ENCODE measurements at regions not wholly inside any gene's neighbourhood (a gene's known extent, or its start where the extent isn't known, plus 50 kb on each side); places are given as distances from the start of the nearest gene placed in this dataset.

- no peak overlapping the region for H2AFZ ChIP-seq (ENCODE audit: low read depth)
- no peak overlapping the region for H3K9ac ChIP-seq
- peaks cover 2% of the 10 kb centered on the region for H3K4me1 ChIP-seq (ENCODE audit: low read depth, poor library complexity, severe bottlenecking)
- H3K4me3 ChIP-seq (IDR thresholded peaks at IDR 0.05; ENCODE audit: insufficient read depth, low read depth, low read length), result no peak overlapping the region
- no peak overlapping the region for H3K4me2 ChIP-seq
- H3K27ac ChIP-seq, result no peak overlapping the region
- H3K27me3 ChIP-seq (ENCODE audit: insufficient read depth, low read depth), result peaks cover 31% of the 10 kb centered on the region
- no peaks in the 10 kb centered on the region for H3K36me3 ChIP-seq (ENCODE audit: insufficient read depth)
- H3K79me2 ChIP-seq (ENCODE audit: insufficient read depth, low read depth), result no peaks in the 10 kb centered on the region
- no peak for TF ChIP-seq CTCF (conservative IDR thresholded peaks at IDR 0.05; ENCODE audit: low read depth, low read length)
- H4K20me1 ChIP-seq (ENCODE audit: insufficient read depth), result no peaks in the 10 kb centered on the region
Observed at GRCh38 chr22:46029574-46030200, 52.7 kb upstream of the WNT7B start.

GRCh38 chr22:46030231-46030880 lies 53.4 kb upstream of the WNT7B start:
- Histone ChIP-seq H3K36me3 (ENCODE audit: insufficient read depth) (no peaks in the 10 kb centered on the region), H3K79me2 (ENCODE audit: insufficient read depth, low read depth) (no peaks in the 10 kb centered on the region), H4K20me1 (ENCODE audit: insufficient read depth) (no peaks in the 10 kb centered on the region), H2AFZ (ENCODE audit: low read depth) (no peak overlapping the region), H3K4me2 (no peak overlapping the region), H3K4me3 (IDR thresholded peaks at IDR 0.05; ENCODE audit: insufficient read depth, low read depth, low read length) (no peak overlapping the region), H3K4me1 (ENCODE audit: low read depth, poor library complexity, severe bottlenecking) (peaks cover 8% of the 10 kb centered on the region), H3K27me3 (ENCODE audit: insufficient read depth, low read depth) (peaks cover 30% of the 10 kb centered on the region), H3K9ac (no peak overlapping the region), H3K27ac (no peak overlapping the region)
- TF ChIP-seq CTCF (conservative IDR thresholded peaks at IDR 0.05; ENCODE audit: low read depth, low read length), result no peak

- H3K27me3 ChIP-seq (ENCODE audit: insufficient read depth, low read depth), result peaks cover 23% of the 10 kb centered on the region
- no peaks in the 10 kb centered on the region for H3K36me3 ChIP-seq (ENCODE audit: insufficient read depth)
- H3K4me1 ChIP-seq (ENCODE audit: low read depth, poor library complexity, severe bottlenecking), result peaks cover 9% of the 10 kb centered on the region
- H2AFZ ChIP-seq (ENCODE audit: low read depth), result no peak overlapping the region
- no peak overlapping the region for H3K27ac ChIP-seq
- no peak for TF ChIP-seq CTCF (conservative IDR thresholded peaks at IDR 0.05; ENCODE audit: low read depth, low read length)
- H3K79me2 ChIP-seq (ENCODE audit: insufficient read depth, low read depth), result no peaks in the 10 kb centered on the region
- H3K9ac ChIP-seq, result no peak overlapping the region
- H3K4me2 ChIP-seq, result no peak overlapping the region
- no peak overlapping the region for H3K4me3 ChIP-seq (IDR thresholded peaks at IDR 0.05; ENCODE audit: insufficient read depth, low read depth, low read length)
- no peaks in the 10 kb centered on the region for H4K20me1 ChIP-seq (ENCODE audit: insufficient read depth)
Observed at GRCh38 chr22:46031066-46031465, 54.1 kb upstream of the WNT7B start.

GRCh38 chr22:46031557-46031956 lies 54.6 kb upstream of the WNT7B start:
- no peaks in the 10 kb centered on the region for H3K36me3 ChIP-seq (ENCODE audit: insufficient read depth)
- TF ChIP-seq CTCF (conservative IDR thresholded peaks at IDR 0.05; ENCODE audit: low read depth, low read length), result no peak
- no peak overlapping the region for H3K27ac ChIP-seq
- no peak overlapping the region for H3K4me2 ChIP-seq
- no peaks in the 10 kb centered on the region for H4K20me1 ChIP-seq (ENCODE audit: insufficient read depth)
- H3K79me2 ChIP-seq (ENCODE audit: insufficient read depth, low read depth), result no peaks in the 10 kb centered on the region
- peaks cover 18% of the 10 kb centered on the region for H3K27me3 ChIP-seq (ENCODE audit: insufficient read depth, low read depth)
- H3K4me3 ChIP-seq (IDR thresholded peaks at IDR 0.05; ENCODE audit: insufficient read depth, low read depth, low read length), result no peak overlapping the region
- H2AFZ ChIP-seq (ENCODE audit: low read depth), result no peak overlapping the region
- H3K4me1 ChIP-seq (ENCODE audit: low read depth, poor library complexity, severe bottlenecking), result peaks cover 9% of the 10 kb centered on the region
- no peak overlapping the region for H3K9ac ChIP-seq

All from KMS-11 (cell line).